T-cell (primary cell): ENCODE measurements at regions not wholly inside any gene's neighbourhood (a gene's known extent, or its start where the extent isn't known, plus 50 kb on each side); places are given as distances from the start of the nearest gene placed in this dataset.

Experiments
- ATAC-seq, 4 experiments: fragments of 200-7000 bp in 3 of 4; fragments of 150-1000 bp in 1 of 4; cut with Tn5 transposase; replicated peaks in 1 of 4; 1 replicate in 3 of 4; 2 replicates in 1 of 4; pipeline ENCODE4 v1.10.0; 2021; ENCODE audit warnings: moderate library complexity in 3 of 4, mild to moderate bottlenecking in 2 of 4, moderate number of reproducible peaks in 1 of 4
- CTCF ChIA-PET, 2 donors: fragments of 300-600 bp; sonication (Branson Sonifier 250); formaldehyde crosslinking; loops; one replicate each; lab custom pipeline; 2022; ENCODE audit warnings: antibody characterized with exemption in 2 of 2; lab: Charles Lee
- POLR2A ChIA-PET, 2 donors: fragments of 300-600 bp; sonication (Branson Sonifier 250); formaldehyde crosslinking; loops; one replicate each; lab custom pipeline; 2022; ENCODE audit warnings: antibody characterized with exemption in 2 of 2; lab: Charles Lee
- DNase-seq, 35 experiments: peaks; one replicate each; pipeline versions ENCODE4 v3.0.0 to v3.0.0-alpha.2; 2013 to 2023
- H3K27ac ChIP-seq: one replicate; pipeline ENCODE4 v1.5.1; 2013; ENCODE audit warnings: low read length
- H3K27me3 ChIP-seq, 2 experiments: replicated peaks in 1 of 2; 1 replicate in 1 of 2; 2 replicates in 1 of 2; pipeline versions ENCODE4 v1.6.1 to v1.7.0; 2013; ENCODE audit warnings: low read length in 1 of 2, mixed read lengths in 1 of 2; ENCODE audit not compliant: control insufficient read depth in 2 of 2, insufficient read depth in 2 of 2; ENCODE audit errors: extremely low read depth in 1 of 2
- H3K36me3 ChIP-seq, 2 donors: 1 replicate in 1 of 2; 2 replicates in 1 of 2; pipeline versions ENCODE4 v1.6.1 to v1.7.0; 2013; ENCODE audit warnings: low read length in 1 of 2; ENCODE audit not compliant: control insufficient read depth in 2 of 2, insufficient read depth in 1 of 2; ENCODE audit errors: extremely low read depth in 1 of 2
- H3K4me1 ChIP-seq, 2 experiments: 1 replicate in 1 of 2; 2 replicates in 1 of 2; pipeline versions ENCODE4 v1.6.1 to v1.7.0; 2013; ENCODE audit warnings: low read length in 2 of 2, mixed read lengths in 1 of 2; ENCODE audit not compliant: insufficient read depth in 2 of 2, control insufficient read depth in 1 of 2; ENCODE audit errors: extremely low read depth in 1 of 2
- H3K4me3 ChIP-seq, 2 donors: 1 replicate in 1 of 2; 2 replicates in 1 of 2; pipeline versions ENCODE4 v1.5.1 to v1.7.0; 2013; ENCODE audit warnings: mild to moderate bottlenecking in 2 of 2, low read length in 1 of 2, moderate library complexity in 1 of 2; ENCODE audit not compliant: control insufficient read depth in 1 of 2; ENCODE audit errors: extremely low read depth in 1 of 2
- H3K9me3 ChIP-seq: 2 replicates; pipeline ENCODE4 v1.7.0; 2013
- H3K27ac Mint-ChIP-seq, 2 donors: one replicate each; pipeline ENCODE4 v1.8.0; 2020 to 2021; ENCODE audit warnings: mild to moderate bottlenecking in 2 of 2, mixed read lengths in 2 of 2
- H3K27me3 Mint-ChIP-seq, 2 donors: one replicate each; pipeline ENCODE4 v1.8.0; 2021 to 2022; ENCODE audit warnings: mixed read lengths in 2 of 2
- H3K36me3 Mint-ChIP-seq: one replicate; pipeline ENCODE4 v1.8.0; 2021; ENCODE audit warnings: mixed read lengths
- H3K4me1 Mint-ChIP-seq, 3 donors: one replicate each; pipeline ENCODE4 v1.8.0; 2020 to 2022; ENCODE audit warnings: mixed read lengths in 3 of 3, mild to moderate bottlenecking in 1 of 3
- H3K4me3 Mint-ChIP-seq, 3 donors: one replicate each; pipeline ENCODE4 v1.8.0; 2020 to 2022; ENCODE audit warnings: mild to moderate bottlenecking in 3 of 3, mixed read lengths in 3 of 3, moderate library complexity in 3 of 3
- H3K9me3 Mint-ChIP-seq, 3 donors: one replicate each; pipeline ENCODE4 v1.8.0; 2020 to 2022; ENCODE audit warnings: mixed read lengths in 3 of 3
- WGBS: methylation state at CpG from one replicate; pipeline ENCODE4 v1.1.5; 2013; ENCODE audit warnings: missing lambda C conversion rate; ENCODE audit not compliant: insufficient coverage; 5-methylcytosine and 5-hydroxymethylcytosine counted together

DNA sequence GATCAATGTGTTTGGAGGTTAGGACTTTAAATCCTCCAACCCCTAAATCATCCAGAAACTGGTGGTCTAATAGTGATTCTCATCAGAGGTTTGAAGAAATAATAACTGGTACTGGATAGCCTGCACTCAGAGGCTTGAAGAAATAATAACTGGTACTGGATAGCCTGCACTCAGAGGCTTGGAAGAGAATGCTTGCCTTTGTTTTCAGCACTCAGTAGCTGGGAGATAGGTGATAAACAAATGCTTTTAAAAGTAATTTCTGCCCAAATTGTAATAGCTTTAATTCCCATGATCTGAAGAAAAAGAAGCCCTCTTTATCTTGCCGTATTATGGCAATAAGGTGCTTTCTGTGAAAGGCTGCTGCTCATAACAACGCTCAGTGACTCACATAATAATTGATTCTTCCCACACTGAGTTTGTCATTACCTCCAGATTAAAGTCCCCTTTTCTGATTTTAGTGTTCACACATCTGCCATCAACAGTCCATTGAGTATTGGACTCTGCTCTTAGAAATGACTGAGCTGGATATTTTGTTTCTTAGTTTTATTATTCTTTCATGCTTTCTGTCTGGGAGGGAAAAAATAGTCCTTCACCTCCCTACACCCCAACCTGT, 112.3 kb upstream of the PHYHIPL start:
- no peaks in the 10 kb centered on the region for H3K36me3 ChIP-seq
- ChIA-PET CTCF (no interaction called here), POLR2A (no interaction called here)
- Mint-ChIP-seq H3K4me1 (no peaks in the 10 kb centered on the region), H3K9me3 (peaks cover 0 to 2% (median 2%) of the 10 kb centered on the region in 3 donors), H3K36me3 (no peaks in the 10 kb centered on the region), H3K27me3 (peaks cover 0 to 2% of the 10 kb centered on the region in 2 donors), H3K27ac (no peak overlapping the region), H3K4me3 (no peak overlapping the region)
- H3K27ac ChIP-seq = no peak overlapping the region
- no peak for ATAC-seq
- no peaks in the 10 kb centered on the region for H3K4me1 ChIP-seq
- no peak overlapping the region for H3K4me3 ChIP-seq
- no peaks in the 10 kb centered on the region for H3K9me3 ChIP-seq
- no peaks in the 10 kb centered on the region for H3K27me3 ChIP-seq
- no peak for DNase-seq
- no CpG with 5 or more reads among the region's 2 CpGs for WGBS

DNA sequence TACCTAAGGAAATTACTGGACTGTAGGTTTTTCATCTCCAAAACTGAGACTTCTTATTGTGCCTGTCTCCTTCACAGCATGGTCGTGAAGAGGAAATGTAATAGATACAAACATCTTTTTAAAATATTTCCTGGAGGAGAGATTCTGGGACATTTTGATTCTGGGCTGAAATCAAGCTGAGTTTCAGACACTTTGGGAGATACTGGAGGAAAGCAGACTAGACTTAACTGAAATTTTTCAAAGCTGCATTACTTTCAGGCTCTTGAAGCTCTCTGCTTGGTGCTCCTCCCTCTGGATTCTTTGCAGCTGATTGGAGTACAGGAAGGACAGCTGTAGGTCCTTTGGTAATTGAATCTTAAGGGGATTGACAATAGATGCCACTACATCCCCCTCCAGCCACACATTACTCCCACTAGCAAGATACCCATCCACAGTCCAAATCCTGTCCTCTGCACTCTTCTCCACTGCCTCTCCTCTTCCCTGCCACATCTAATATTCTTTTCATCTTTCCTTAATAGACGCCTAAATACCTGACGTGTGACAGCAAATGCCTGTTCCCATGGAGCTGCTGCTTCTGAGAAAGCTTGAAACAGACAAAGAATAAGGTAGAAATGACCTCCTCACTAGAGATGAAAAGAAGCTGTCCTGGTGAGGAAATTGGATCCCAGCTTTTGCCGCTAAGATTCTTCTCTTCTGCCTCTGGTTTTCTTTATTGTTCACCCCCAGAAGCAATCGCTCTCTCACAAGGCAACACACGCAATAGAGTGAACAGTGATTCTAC, 111.5 kb upstream of the PHYHIPL start:
- no peak overlapping the region for H3K4me3 Mint-ChIP-seq
- Histone ChIP-seq H3K36me3 (no peaks in the 10 kb centered on the region), H3K4me3 (no peak overlapping the region), H3K4me1 (no peaks in the 10 kb centered on the region), H3K27me3 (no peaks in the 10 kb centered on the region), H3K9me3 (no peaks in the 10 kb centered on the region), H3K27ac (no peak overlapping the region)
- H3K9me3 Mint-ChIP-seq = peaks cover 0 to 10% (median 2%) of the 10 kb centered on the region in 3 donors
- DNase-seq (no peak), ATAC-seq (no peak)
- H3K27ac Mint-ChIP-seq = no peak overlapping the region
- peaks cover 0 to 2% of the 10 kb centered on the region in 2 donors for H3K27me3 Mint-ChIP-seq
- ChIA-PET CTCF (no interaction called here), POLR2A (no interaction called here)
- 81% methylated on average over 3 of the region's 6 CpGs for WGBS
- H3K36me3 Mint-ChIP-seq = no peaks in the 10 kb centered on the region
- no peaks in the 10 kb centered on the region for H3K4me1 Mint-ChIP-seq

DNA sequence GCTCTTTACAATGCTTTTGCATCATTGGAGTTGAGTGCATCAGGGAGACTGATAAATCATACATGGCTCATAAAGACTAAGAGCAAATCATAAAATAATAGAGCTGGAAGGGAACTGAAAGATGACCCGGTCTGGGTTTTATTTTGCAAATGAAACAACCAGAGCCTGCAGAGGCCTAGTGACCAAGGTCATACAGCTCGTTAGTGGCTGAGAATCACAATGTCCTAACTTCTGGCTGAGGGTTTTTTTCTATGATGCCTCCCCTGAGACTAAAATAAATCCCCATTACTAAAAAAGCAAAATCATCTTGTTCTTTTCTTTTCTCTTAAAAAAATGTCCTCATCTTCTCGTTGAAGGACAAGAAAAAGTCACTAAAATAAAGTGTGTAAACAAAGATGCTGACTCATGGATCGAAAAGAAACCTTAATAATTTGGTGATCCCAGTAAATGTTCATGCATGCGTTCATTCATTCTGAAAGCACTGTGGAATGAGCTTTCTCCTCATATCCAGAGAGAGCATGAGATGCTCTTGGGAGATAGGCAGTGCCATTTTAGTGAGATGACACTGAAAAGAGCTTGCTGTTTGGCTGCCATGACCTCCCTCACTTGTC, 107.8 kb upstream of the PHYHIPL start:
- H3K36me3 ChIP-seq = no peaks in the 10 kb centered on the region
- H3K36me3 Mint-ChIP-seq = no peaks in the 10 kb centered on the region
- ChIA-PET CTCF (no interaction called here), POLR2A (no interaction called here)
- H3K9me3 ChIP-seq = no peaks in the 10 kb centered on the region
- no peak overlapping the region for H3K27ac Mint-ChIP-seq
- H3K4me3 ChIP-seq = no peak overlapping the region
- no peaks in the 10 kb centered on the region for H3K4me1 Mint-ChIP-seq
- peaks cover 0 to 10% (median 5%) of the 10 kb centered on the region in 3 donors for H3K9me3 Mint-ChIP-seq
- no peak overlapping the region for H3K27ac ChIP-seq
- no peaks in the 10 kb centered on the region for H3K27me3 ChIP-seq
- 55% methylated on average over 2 of the region's 5 CpGs for WGBS
- ATAC-seq (no peak), DNase-seq (no peak)
- no peaks in the 10 kb centered on the region for H3K4me1 ChIP-seq
- no peak overlapping the region for H3K4me3 Mint-ChIP-seq
- H3K27me3 Mint-ChIP-seq = no peaks in the 10 kb centered on the region

DNA sequence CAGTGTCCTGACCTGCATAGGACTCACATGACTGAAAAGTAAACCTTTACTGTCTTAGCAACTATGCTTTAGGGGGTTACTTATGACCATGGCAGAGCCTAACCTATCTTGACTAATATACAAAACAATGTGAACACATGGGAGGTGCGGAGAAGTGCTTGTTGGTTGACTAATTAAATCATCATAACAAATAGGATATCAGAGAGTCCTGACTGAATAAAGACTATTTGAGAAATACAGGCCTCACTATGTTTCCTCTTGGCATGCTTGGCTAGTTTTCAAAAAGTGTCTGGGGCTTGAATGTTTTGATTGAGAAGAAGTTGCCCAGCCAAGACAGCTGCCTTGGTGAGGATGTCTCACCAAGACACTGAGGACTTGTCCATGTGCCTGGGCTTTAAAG, 104.4 kb upstream of the PHYHIPL start:
- H3K36me3 Mint-ChIP-seq = no peaks in the 10 kb centered on the region
- no peaks in the 10 kb centered on the region for H3K4me1 Mint-ChIP-seq
- no CpG with 5 or more reads among the region's 1 CpG for WGBS
- DNase-seq (no peak), ATAC-seq (no peak)
- POLR2A ChIA-PET = no interaction called here
- H3K27me3 Mint-ChIP-seq = no peaks in the 10 kb centered on the region
- Histone ChIP-seq H3K4me3 (no peak overlapping the region), H3K36me3 (no peaks in the 10 kb centered on the region), H3K27ac (no peak overlapping the region), H3K4me1 (no peaks in the 10 kb centered on the region), H3K9me3 (no peaks in the 10 kb centered on the region), H3K27me3 (no peaks in the 10 kb centered on the region)
- CTCF ChIA-PET = no interaction called here
- H3K27ac Mint-ChIP-seq = no peak overlapping the region
- no peak overlapping the region for H3K4me3 Mint-ChIP-seq
- peaks cover 0 to 10% (median 5%) of the 10 kb centered on the region in 3 donors for H3K9me3 Mint-ChIP-seq

DNA sequence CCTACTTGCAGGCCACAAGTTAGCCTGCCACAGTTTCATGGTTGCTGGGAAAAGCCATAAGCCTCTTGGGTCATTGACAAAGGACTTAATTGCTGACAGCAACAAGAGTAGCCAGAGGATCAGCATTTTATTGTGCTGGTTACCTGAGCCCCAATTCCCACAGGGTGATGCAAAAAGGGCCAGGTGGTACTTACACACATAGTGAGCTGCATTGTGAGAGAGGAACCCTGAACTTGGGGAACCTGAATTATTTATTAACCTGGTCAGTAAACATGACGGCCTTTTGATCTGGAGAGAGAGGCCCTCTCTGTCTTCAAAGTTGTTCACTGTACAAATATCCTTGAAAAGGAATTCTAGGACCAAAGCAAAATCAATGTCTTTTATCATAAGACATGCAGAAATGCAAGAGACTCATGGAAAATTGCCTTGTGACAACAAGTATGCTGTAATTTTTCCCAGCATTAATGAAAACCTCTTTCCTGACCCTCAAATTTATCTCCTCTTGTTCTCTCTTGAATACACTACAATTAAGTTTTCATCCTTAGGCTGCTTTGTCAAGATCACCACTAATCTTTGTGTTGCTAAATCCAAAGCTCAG, 102.9 kb upstream of the PHYHIPL start:
- Histone ChIP-seq H3K4me1 (no peaks in the 10 kb centered on the region), H3K27ac (no peak overlapping the region), H3K36me3 (no peaks in the 10 kb centered on the region), H3K9me3 (no peaks in the 10 kb centered on the region), H3K4me3 (no peak overlapping the region), H3K27me3 (no peaks in the 10 kb centered on the region)
- no peak overlapping the region for H3K27ac Mint-ChIP-seq
- H3K4me3 Mint-ChIP-seq = no peak overlapping the region
- peaks cover 0 to 10% (median 5%) of the 10 kb centered on the region in 3 donors for H3K9me3 Mint-ChIP-seq
- ChIA-PET POLR2A (no interaction called here), CTCF (no interaction called here)
- no peak for DNase-seq
- 40% methylated on average over 1 of the region's 1 CpG for WGBS
- no peaks in the 10 kb centered on the region for H3K4me1 Mint-ChIP-seq
- no peaks in the 10 kb centered on the region for H3K27me3 Mint-ChIP-seq
- no peaks in the 10 kb centered on the region for H3K36me3 Mint-ChIP-seq
- no peak for ATAC-seq

DNA sequence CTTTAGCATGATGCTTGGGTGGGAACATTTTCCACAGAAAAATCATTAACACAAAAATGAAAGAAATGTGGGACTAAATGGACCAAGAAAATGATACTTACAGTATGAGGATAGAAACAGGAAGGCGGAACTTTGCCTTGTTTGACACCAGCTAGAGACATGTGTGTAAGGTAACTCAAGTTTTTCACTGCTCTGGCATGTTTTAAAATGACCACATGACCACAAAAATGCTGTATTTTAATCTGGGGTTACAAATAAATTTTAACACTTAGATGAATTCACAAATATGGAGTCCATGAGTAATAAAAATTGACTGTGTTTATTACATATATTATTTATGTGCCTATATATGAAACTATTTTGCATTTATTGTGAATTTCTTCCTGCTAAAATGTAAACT, 100.9 kb upstream of the PHYHIPL start:
- no peaks in the 10 kb centered on the region for H3K9me3 ChIP-seq

More for the DNA sequence above, 100.9 kb upstream of the PHYHIPL start:
- H3K4me1 ChIP-seq = no peaks in the 10 kb centered on the region
- Mint-ChIP-seq H3K9me3 (peaks cover 0 to 3% (median 0%) of the 10 kb centered on the region in 3 donors), H3K4me1 (no peaks in the 10 kb centered on the region), H3K36me3 (no peaks in the 10 kb centered on the region), H3K27me3 (no peaks in the 10 kb centered on the region), H3K4me3 (no peak overlapping the region), H3K27ac (no peak overlapping the region)
- ATAC-seq (no peak), DNase-seq (no peak)
- H3K27me3 ChIP-seq = no peaks in the 10 kb centered on the region
- WGBS = no CpG with 5 or more reads among the region's 1 CpG
- no peak overlapping the region for H3K27ac ChIP-seq
- no peak overlapping the region for H3K4me3 ChIP-seq
- H3K36me3 ChIP-seq = no peaks in the 10 kb centered on the region
- ChIA-PET POLR2A (no interaction called here), CTCF (no interaction called here)
